ENCODE measurements at regions not wholly inside any gene's neighbourhood (a gene's known extent, or its start where the extent isn't known, plus 50 kb on each side); places are given as distances from the start of the nearest gene placed in this dataset.
A peak's percentile ranks its signal among the peaks of the same experiment; 100 is the strongest.

GRCh38 chr5:165184183-165184582, 1678.8 kb downstream of the MAT2B start:
- TF ChIP-seq, protein P1, sequence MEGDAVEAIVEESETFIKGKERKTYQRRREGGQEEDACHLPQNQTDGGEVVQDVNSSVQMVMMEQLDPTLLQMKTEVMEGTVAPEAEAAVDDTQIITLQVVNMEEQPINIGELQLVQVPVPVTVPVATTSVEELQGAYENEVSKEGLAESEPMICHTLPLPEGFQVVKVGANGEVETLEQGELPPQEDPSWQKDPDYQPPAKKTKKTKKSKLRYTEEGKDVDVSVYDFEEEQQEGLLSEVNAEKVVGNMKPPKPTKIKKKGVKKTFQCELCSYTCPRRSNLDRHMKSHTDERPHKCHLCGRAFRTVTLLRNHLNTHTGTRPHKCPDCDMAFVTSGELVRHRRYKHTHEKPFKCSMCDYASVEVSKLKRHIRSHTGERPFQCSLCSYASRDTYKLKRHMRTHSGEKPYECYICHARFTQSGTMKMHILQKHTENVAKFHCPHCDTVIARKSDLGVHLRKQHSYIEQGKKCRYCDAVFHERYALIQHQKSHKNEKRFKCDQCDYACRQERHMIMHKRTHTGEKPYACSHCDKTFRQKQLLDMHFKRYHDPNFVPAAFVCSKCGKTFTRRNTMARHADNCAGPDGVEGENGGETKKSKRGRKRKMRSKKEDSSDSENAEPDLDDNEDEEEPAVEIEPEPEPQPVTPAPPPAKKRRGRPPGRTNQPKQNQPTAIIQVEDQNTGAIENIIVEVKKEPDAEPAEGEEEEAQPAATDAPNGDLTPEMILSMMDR (conservative IDR thresholded peaks at IDR 0.05; ENCODE audit: control insufficient read depth, insufficient read depth, low read depth, low read length), result no peak
- DNase-seq (ENCODE audit: low read depth), result no peak

DNA sequence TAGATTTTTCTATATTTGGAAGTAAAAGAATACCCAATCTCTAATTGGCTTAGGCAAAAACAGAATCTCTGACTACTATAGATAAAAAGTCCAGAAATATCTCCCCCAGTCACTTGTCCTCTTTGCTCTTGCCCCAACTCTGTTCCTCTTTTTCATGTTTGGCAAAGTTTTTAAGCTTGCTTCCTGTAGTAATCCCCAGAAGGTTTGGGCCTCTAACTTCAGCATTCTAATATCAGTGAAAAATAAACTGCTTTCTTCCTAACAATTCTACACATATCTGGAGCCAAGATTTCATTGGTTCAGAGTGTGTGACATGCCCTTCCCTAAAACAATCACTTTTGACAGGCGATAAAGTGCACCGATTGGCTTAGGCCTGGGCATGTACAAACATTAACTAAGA, 1680.3 kb downstream of the MAT2B start:
- TF ChIP-seq, protein P1 (conservative IDR thresholded peaks at IDR 0.05; ENCODE audit: control insufficient read depth, insufficient read depth, low read depth, low read length), result no peak
- DNase-seq (ENCODE audit: low read depth), result no peak
- no peak overlapping the region for H3K4me3 ChIP-seq (ENCODE audit: control insufficient read depth, low read depth, low read length)

More at GRCh38 chr5:165184183-165184582, 1678.8 kb downstream of the MAT2B start:
- no peak overlapping the region for H3K4me3 ChIP-seq (ENCODE audit: control insufficient read depth, low read depth, low read length)

GRCh38 chr5:165187815-165188214, 1682.4 kb downstream of the MAT2B start:
- no peak for DNase-seq (ENCODE audit: low read depth)
- no peak overlapping the region for H3K4me3 ChIP-seq (ENCODE audit: control insufficient read depth, low read depth, low read length)
- TF ChIP-seq, protein P1 (conservative IDR thresholded peaks at IDR 0.05; ENCODE audit: control insufficient read depth, insufficient read depth, low read depth, low read length), result no peak

DNA sequence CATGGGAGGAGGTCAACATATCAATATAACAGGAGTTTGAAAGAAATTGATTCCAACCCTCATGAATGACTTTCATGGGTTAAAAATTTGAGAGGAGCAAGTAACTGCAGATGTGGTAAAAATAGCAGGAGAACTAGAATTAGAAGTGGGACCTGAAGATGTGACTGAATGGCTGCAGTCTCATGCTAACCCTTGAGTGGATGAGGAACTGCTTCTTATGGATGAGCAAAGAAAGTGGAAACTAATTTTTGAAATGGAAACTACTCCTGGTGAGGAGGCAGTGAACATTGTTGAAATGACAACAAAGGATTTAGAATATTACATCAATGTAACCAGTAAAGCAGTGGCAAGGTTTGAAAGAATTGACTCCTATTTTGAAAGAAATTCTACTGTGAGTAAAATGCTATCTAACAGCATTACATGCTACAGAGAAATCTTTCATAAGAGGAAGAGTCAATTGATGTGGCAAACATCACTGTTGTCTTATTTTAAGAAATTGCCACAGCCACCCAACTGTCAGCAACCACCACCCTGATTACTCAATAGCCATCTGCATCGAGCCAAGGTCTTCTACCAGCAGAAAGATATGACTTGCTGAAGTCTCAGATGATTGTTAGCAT, 1683.2 kb downstream of the MAT2B start:
- TF ChIP-seq, protein P1 (conservative IDR thresholded peaks at IDR 0.05; ENCODE audit: control insufficient read depth, insufficient read depth, low read depth, low read length), result no peak
- DNase-seq (ENCODE audit: low read depth), result no peak
- H3K4me3 ChIP-seq (ENCODE audit: control insufficient read depth, low read depth, low read length), result no peak overlapping the region

DNA sequence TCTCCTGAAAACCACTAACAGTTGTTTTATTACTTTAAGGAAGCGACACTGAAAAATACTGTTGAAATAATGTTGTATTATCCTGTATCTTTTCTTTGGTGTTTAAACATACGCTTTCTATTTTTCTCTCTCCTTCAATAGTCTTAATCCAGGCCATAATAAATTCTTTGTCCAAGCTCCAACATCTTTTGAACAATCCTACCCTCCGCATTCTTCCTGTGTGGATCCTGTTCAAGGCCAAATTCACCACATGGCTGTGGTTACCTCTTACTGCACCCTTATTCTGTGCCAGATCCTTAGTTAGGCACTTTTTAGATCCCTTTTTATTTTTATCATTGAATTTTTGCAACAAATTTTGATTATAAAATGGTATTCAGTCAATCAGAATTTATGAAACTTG, 1691.5 kb downstream of the MAT2B start:
- H3K4me3 ChIP-seq (ENCODE audit: control insufficient read depth, low read depth, low read length), result no peak overlapping the region
- no peak for DNase-seq (ENCODE audit: low read depth)
- TF ChIP-seq, protein P1 (conservative IDR thresholded peaks at IDR 0.05; ENCODE audit: control insufficient read depth, insufficient read depth, low read depth, low read length), result no peak

GRCh38 chr5:165201369-165201768, 1696.0 kb downstream of the MAT2B start:
- TF ChIP-seq, protein P1 (conservative IDR thresholded peaks at IDR 0.05; ENCODE audit: control insufficient read depth, insufficient read depth, low read depth, low read length), result no peak
- no peak overlapping the region for H3K4me3 ChIP-seq (ENCODE audit: control insufficient read depth, low read depth, low read length)
- peak; percentile 56 for DNase-seq (ENCODE audit: low read depth)
